RWPE2 (cell line): ENCODE measurements at regions not wholly inside any gene's neighbourhood (a gene's known extent, or its start where the extent isn't known, plus 50 kb on each side); places are given as distances from the start of the nearest gene placed in this dataset.

Source experiments
- ATAC-seq: fragments of 200-7000 bp; cut with Tn5 transposase; 3 replicates; pipeline ENCODE4 v1.9.1; 2021; ENCODE audit warnings: low read depth
- DNase-seq: peaks from one replicate; pipeline ENCODE4 v3.0.0-alpha.2; 2020; ENCODE audit warnings: low spot score
- H3K27ac ChIP-seq: fragments of 450-650 bp; 2 replicates; pipeline ENCODE4 v1.5.1; 2017; ENCODE audit warnings: mild to moderate bottlenecking; ENCODE audit not compliant: poor library complexity, severe bottlenecking
- H3K27me3 ChIP-seq: fragments of 250-450 bp; sonication (Bioruptor Pico); 2 replicates; pipeline ENCODE4 v1.5.1; 2021; ENCODE audit warnings: mild to moderate bottlenecking, moderate library complexity; ENCODE audit not compliant: insufficient read depth, poor library complexity, severe bottlenecking
- H3K36me3 ChIP-seq: fragments of 250-450 bp; sonication (Bioruptor Pico); 2 replicates; pipeline ENCODE4 v1.5.1; 2020; ENCODE audit warnings: low read depth, mild to moderate bottlenecking, moderate library complexity
- H3K4me1 ChIP-seq: fragments of 250-450 bp; sonication (Bioruptor Pico); 2 replicates; pipeline ENCODE4 v1.5.1; 2021; ENCODE audit warnings: mild to moderate bottlenecking, moderate library complexity; ENCODE audit not compliant: insufficient read depth, poor library complexity, severe bottlenecking
- H3K4me3 ChIP-seq: fragments of 250-450 bp; sonication (Bioruptor Pico); 2 replicates; pipeline ENCODE4 v1.5.1; 2021; ENCODE audit warnings: mild to moderate bottlenecking, moderate library complexity; ENCODE audit not compliant: severe bottlenecking
- H3K9me3 ChIP-seq: fragments of 250-450 bp; sonication (Bioruptor Pico); 2 replicates; pipeline ENCODE4 v1.5.1; 2021; ENCODE audit warnings: mild to moderate bottlenecking, moderate library complexity; ENCODE audit not compliant: severe bottlenecking
- TF ChIP-seq, protein P1 (sequence below): fragments of 450-650 bp; IDR thresholded peaks from one replicate; pipeline ENCODE4 v1.5.1; 2017; ENCODE audit warnings: mild to moderate bottlenecking, moderate library complexity; ENCODE audit not compliant: poor library complexity, severe bottlenecking

DNA sequence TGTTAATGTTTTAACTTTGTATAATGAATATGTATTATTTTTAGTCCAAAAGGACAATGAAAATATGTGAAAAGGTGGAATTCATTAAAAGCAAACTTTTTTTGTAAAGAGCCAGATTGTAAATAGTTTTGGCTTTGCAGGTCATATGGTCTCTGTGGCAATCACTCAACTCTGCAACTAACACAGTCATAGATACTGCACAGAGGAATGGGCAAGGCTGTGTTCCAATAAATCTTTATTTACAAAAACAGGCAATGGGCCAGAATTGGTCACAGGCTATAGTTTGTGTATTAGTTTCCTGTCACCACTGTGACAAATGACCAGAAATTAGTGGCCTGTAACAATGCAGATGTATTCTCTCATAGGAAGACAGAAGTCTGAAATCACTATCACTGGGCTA is 125.4 kb upstream of the PTCH1 start:
- ATAC-seq, result no peak
- Histone ChIP-seq H3K9me3 (no peaks in the 10 kb centered on the region), H3K4me3 (no peak overlapping the region), H3K36me3 (no peaks in the 10 kb centered on the region), H3K4me1 (peaks cover 4% of the 10 kb centered on the region), H3K27me3 (peaks cover 9% of the 10 kb centered on the region), H3K27ac (no peak overlapping the region)
- TF ChIP-seq, protein P1, sequence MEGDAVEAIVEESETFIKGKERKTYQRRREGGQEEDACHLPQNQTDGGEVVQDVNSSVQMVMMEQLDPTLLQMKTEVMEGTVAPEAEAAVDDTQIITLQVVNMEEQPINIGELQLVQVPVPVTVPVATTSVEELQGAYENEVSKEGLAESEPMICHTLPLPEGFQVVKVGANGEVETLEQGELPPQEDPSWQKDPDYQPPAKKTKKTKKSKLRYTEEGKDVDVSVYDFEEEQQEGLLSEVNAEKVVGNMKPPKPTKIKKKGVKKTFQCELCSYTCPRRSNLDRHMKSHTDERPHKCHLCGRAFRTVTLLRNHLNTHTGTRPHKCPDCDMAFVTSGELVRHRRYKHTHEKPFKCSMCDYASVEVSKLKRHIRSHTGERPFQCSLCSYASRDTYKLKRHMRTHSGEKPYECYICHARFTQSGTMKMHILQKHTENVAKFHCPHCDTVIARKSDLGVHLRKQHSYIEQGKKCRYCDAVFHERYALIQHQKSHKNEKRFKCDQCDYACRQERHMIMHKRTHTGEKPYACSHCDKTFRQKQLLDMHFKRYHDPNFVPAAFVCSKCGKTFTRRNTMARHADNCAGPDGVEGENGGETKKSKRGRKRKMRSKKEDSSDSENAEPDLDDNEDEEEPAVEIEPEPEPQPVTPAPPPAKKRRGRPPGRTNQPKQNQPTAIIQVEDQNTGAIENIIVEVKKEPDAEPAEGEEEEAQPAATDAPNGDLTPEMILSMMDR, result no peak
- DNase-seq, result no peak

DNA sequence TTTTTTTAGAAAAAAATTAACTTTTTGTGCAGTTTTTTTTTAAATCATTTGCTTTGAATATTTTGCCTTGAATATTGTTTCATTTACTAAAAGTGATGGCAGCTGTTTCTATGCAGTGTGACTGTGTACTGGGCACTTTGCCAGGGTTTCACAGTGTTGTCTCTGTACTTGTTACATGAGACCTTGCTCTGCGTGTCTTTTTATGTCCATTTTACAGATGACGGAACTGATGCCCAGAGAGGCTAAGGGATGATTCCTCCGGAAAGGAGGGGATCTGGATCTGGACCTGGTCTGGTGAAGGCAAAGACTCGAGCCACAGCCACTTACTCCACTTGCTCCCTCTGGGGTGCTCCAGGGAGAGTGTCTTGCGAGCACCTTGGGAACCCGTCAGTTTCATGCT is 124.8 kb upstream of the PTCH1 start:
- DNase-seq, result no peak
- peaks cover 9% of the 10 kb centered on the region for H3K27me3 ChIP-seq
- no peaks in the 10 kb centered on the region for H3K9me3 ChIP-seq
- H3K36me3 ChIP-seq, result no peaks in the 10 kb centered on the region
- H3K4me3 ChIP-seq, result no peak overlapping the region
- TF ChIP-seq, protein P1, result no peak
- H3K4me1 ChIP-seq, result peaks cover 4% of the 10 kb centered on the region
- no peak overlapping the region for H3K27ac ChIP-seq
- no peak for ATAC-seq

DNA sequence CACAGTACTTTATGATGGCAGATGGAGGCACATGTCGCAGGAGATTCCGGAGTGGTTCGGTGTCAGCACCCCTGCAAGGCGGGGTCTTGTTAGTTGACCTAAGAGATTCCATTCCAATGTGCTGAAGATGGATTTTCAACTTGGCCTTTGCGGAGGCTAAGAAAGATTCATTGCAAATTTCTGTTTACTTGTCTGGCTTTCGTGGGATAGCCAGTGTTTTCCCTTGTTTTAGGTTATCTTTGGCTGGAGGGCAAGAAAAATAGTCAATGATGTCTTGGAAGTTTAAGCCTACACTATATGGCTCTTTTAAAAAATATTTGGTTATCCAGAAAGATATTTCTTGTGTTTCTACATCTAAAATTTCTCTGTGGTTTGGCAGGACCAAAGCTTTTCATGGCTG is 123.6 kb upstream of the PTCH1 start:
- H3K27me3 ChIP-seq, result peaks cover 9% of the 10 kb centered on the region
- no peaks in the 10 kb centered on the region for H3K9me3 ChIP-seq
- no peak overlapping the region for H3K27ac ChIP-seq
- TF ChIP-seq, protein P1, result no peak
- no peak for ATAC-seq
- no peaks in the 10 kb centered on the region for H3K4me1 ChIP-seq
- no peak for DNase-seq
- H3K36me3 ChIP-seq, result no peaks in the 10 kb centered on the region
- no peak overlapping the region for H3K4me3 ChIP-seq

GRCh38 chr9:95635986-95636671 is 119.4 kb upstream of the PTCH1 start:
- ATAC-seq (no peak), DNase-seq (no peak)
- TF ChIP-seq, protein P1, result no peak
- peaks cover 9% of the 10 kb centered on the region for H3K27me3 ChIP-seq
- no peak overlapping the region for H3K27ac ChIP-seq
- no peaks in the 10 kb centered on the region for H3K36me3 ChIP-seq
- H3K4me3 ChIP-seq, result no peak overlapping the region
- H3K9me3 ChIP-seq, result no peaks in the 10 kb centered on the region
- H3K4me1 ChIP-seq, result no peaks in the 10 kb centered on the region

DNA sequence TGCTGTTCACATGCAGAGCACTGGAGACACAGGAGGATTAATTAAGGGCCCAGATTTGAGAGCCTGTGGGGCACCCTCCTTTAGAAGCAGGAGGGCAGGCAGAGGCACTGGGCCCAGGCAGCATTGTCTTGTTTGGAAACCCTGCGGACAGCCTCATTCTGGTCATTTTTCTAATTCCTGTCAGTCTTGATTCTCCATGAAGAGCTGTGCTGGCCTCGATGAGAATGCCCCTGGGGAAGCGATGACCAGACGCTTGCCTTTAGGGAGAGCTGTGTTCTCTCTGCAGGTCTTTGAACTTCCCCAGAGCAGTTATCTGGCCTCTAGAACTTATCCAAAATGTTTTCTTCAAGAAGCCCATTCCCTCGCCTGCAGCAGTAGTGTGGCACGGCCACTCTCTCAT is 117.8 kb upstream of the PTCH1 start:
- DNase-seq (no peak), ATAC-seq (no peak)
- Histone ChIP-seq H3K4me1 (no peaks in the 10 kb centered on the region), H3K36me3 (no peaks in the 10 kb centered on the region), H3K27me3 (peaks cover 6% of the 10 kb centered on the region), H3K9me3 (no peaks in the 10 kb centered on the region), H3K4me3 (no peak overlapping the region), H3K27ac (no peak overlapping the region)
- TF ChIP-seq, protein P1, result no peak
